ENCODE measurements at regions not wholly inside any gene's neighbourhood (a gene's known extent, or its start where the extent isn't known, plus 50 kb on each side); places are given as distances from the start of the nearest gene placed in this dataset.

DNA sequence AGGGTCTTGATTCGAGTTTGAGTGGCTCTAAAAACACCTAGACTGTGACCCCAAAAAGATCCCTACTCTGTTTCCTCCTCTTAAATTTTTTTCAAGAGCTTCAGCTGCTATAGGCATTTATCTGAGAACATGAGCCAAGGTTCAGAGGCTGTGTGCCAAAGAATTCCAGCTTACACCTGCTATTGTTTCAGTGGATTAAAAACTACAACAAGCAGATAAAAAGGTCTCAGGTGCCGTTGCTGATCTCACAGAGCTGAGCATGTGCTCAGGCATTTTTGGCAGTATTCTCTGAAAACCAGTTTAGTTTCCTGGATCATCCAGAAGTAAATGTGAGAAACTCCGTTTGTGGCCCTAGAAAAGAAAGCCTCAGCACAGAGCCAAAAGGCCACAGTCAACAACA is 349.2 kb downstream of the DEPDC1B start:
- WGBS, 2 experiments (ENCODE audit: extremely low coverage in 2 of 2, insufficient read length in 1 of 2) = 50% methylated on average over 1 of the region's 3 CpGs; no CpG with 5 or more reads in 1 of the 2 experiments
- H2AK5ac ChIP-seq (ENCODE audit: low read depth, low read length) = no peak overlapping the region
- H3K18ac ChIP-seq (ENCODE audit: low read depth, low read length) = no peak overlapping the region
- H2BK20ac ChIP-seq (ENCODE audit: low read depth, low read length) = no peak overlapping the region
- no peaks in the 10 kb centered on the region for H3K9me3 ChIP-seq (ENCODE audit: control insufficient read depth, insufficient read depth, low read length)
- intact Hi-C loops (cut with micrococcal nuclease) = no loop called here
- H4K20me1 ChIP-seq (ENCODE audit: insufficient read depth, low read length) = no peaks in the 10 kb centered on the region
- H2BK5ac ChIP-seq (ENCODE audit: low read depth, low read length, poor library complexity, severe bottlenecking) = no peak overlapping the region
- H3K9ac ChIP-seq (ENCODE audit: low read depth, low read length) = no peak overlapping the region
- no peaks in the 10 kb centered on the region for H3K9me1 ChIP-seq (ENCODE audit: insufficient read depth, low read length)
- H4K91ac ChIP-seq (ENCODE audit: insufficient read depth, low read depth, low read length) = no peak overlapping the region
- no peak overlapping the region for H4K8ac ChIP-seq (ENCODE audit: low read depth in 2 of 2, low read length in 2 of 2)
- no peak overlapping the region for H2BK15ac ChIP-seq (ENCODE audit: low read depth, low read length)
- no peaks in the 10 kb centered on the region for H3K79me1 ChIP-seq (ENCODE audit: low read depth in 1 of 2, low read length in 2 of 2)
- dilution Hi-C loops (cut with HindIII; ENCODE audit: low sequenced_read_pairs, unreplicated experiment) = no loop called here
- ChIA-PET CTCF (no interaction called here), POLR2A (ENCODE audit: unreplicated experiment) (no interaction called here)
- no peaks in the 10 kb centered on the region for H3K4me1 ChIP-seq (ENCODE audit: control insufficient read depth, insufficient read depth, low read length)
- H3K14ac ChIP-seq (replicated peaks; ENCODE audit: low read depth, low read length) = no peak overlapping the region
- H3K36me3 ChIP-seq (ENCODE audit: control insufficient read depth, insufficient read depth, low read length) = no peaks in the 10 kb centered on the region
- DNase-seq (no peak), ATAC-seq (ENCODE audit: low read depth) (no peak)
- H3K4me3 ChIP-seq (ENCODE audit: insufficient read depth, low read depth, low read length) = no peak overlapping the region
- H3K56ac ChIP-seq (ENCODE audit: extremely low read depth, insufficient read depth, low read length) = no peak overlapping the region
- H3K4me2 ChIP-seq (ENCODE audit: low read depth, low read length) = no peak overlapping the region
- H2BK120ac ChIP-seq (ENCODE audit: low read depth, low read length) = no peak overlapping the region
- no TSS peak for BruUV-seq (replicated peaks)
- no peaks in the 10 kb centered on the region for H3K27me3 ChIP-seq (ENCODE audit: control insufficient read depth, insufficient read depth, low read length)
- no peak overlapping the region for H2AFZ ChIP-seq (replicated peaks; ENCODE audit: low read length, poor library complexity)
- H3K27ac ChIP-seq (ENCODE audit: insufficient read depth, low read length) = no peak overlapping the region
- no peak overlapping the region for H2AK9ac ChIP-seq (replicated peaks; ENCODE audit: low read depth, low read length, poor library complexity)
- H3K23ac ChIP-seq (ENCODE audit: low read depth, low read length) = no peak overlapping the region
- in situ Hi-C loops (cut with MboI; ENCODE audit: low sequenced_read_pairs) = no loop called here
- no peak overlapping the region for H4K5ac ChIP-seq (ENCODE audit: low read depth, low read length)
- TF ChIP-seq MAZ (IDR thresholded peaks at IDR 0.05; ENCODE audit: borderline replicate concordance, low read depth, low read length) (no peak), CEBPB (IDR thresholded peaks at IDR 0.05; ENCODE audit: low read depth, low read length) (no peak), RAD21 (IDR thresholded peaks at IDR 0.05; ENCODE audit: low read length) (no peak), NFE2L2 (IDR thresholded peaks at IDR 0.05; ENCODE audit: low read depth, low read length) (no peak)
- no peak overlapping the region for H3K4ac ChIP-seq (ENCODE audit: low read depth, low read length)
